GM23338 (cell line): ENCODE measurements at regions not wholly inside any gene's neighbourhood (a gene's known extent, or its start where the extent isn't known, plus 50 kb on each side); places are given as distances from the start of the nearest gene placed in this dataset.

ENCODE experiments used
- ATAC-seq: fragments of 200-7000 bp; cut with Tn5 transposase; 3 replicates; pipeline ENCODE4 v1.9.1; 2020
- DNase-seq: peaks from one replicate; pipeline ENCODE4 v3.0.0-alpha.2; 2015; ENCODE audit warnings: low spot score
- H2AFZ ChIP-seq: fragments of 200-600 bp; sonication (generic); 2 replicates; pipeline ENCODE4 v1.8.0; 2016; ENCODE audit warnings: antibody characterized with exemption, mild to moderate bottlenecking, moderate library complexity
- H3F3A ChIP-seq: fragments of 200-600 bp; sonication (generic); replicated peaks from 2 replicates; pipeline ENCODE4 v1.8.0; 2017; ENCODE audit warnings: antibody characterized with exemption, mixed run types, low read depth
- H3K27ac ChIP-seq: fragments of 200-600 bp; sonication (generic); 2 replicates; pipeline ENCODE4 v1.6.1; 2016; ENCODE audit warnings: low read depth
- H3K27me3 ChIP-seq: fragments of 200-600 bp; sonication (generic); 2 replicates; pipeline ENCODE4 v1.8.0; 2016; ENCODE audit warnings: mild to moderate bottlenecking, mixed run types, moderate library complexity; ENCODE audit not compliant: insufficient read depth
- H3K36me3 ChIP-seq: fragments of 200-600 bp; sonication (generic); 2 replicates; pipeline ENCODE4 v1.8.0; 2016; ENCODE audit warnings: mild to moderate bottlenecking; ENCODE audit not compliant: insufficient read depth
- H3K4me1 ChIP-seq: fragments of 200-600 bp; sonication (generic); 2 replicates; pipeline ENCODE4 v1.8.0; 2016; ENCODE audit warnings: mild to moderate bottlenecking, moderate library complexity; ENCODE audit not compliant: insufficient read depth
- H3K4me2 ChIP-seq: fragments of 200-600 bp; sonication (generic); 2 replicates; pipeline ENCODE4 v1.7.1; 2017; ENCODE audit warnings: mixed run types
- H3K4me3 ChIP-seq: fragments of 200-600 bp; sonication (generic); 2 replicates; pipeline ENCODE4 v1.6.1; 2016; ENCODE audit warnings: mixed run types
- H3K79me2 ChIP-seq: fragments of 200-600 bp; sonication (generic); replicated peaks from 2 replicates; pipeline ENCODE4 v1.8.0; 2017; ENCODE audit warnings: mild to moderate bottlenecking; ENCODE audit not compliant: insufficient read depth
- H3K9me2 ChIP-seq: fragments of 200-600 bp; sonication (generic); 2 replicates; pipeline ENCODE4 v1.8.0; 2017; ENCODE audit not compliant: insufficient read depth
- H4K20me1 ChIP-seq: fragments of 200-600 bp; sonication (generic); replicated peaks from 2 replicates; pipeline ENCODE4 v1.8.0; 2017; ENCODE audit warnings: mild to moderate bottlenecking; ENCODE audit not compliant: insufficient read depth
- H3K27ac Mint-ChIP-seq: 2 replicates; pipeline ENCODE4 v1.8.0; 2020; ENCODE audit warnings: inconsistent platforms, mild to moderate bottlenecking, moderate library complexity, mixed read lengths
- H3K27me3 Mint-ChIP-seq: 3 replicates; pipeline ENCODE4 v1.8.0; 2022; ENCODE audit warnings: low read depth, mild to moderate bottlenecking, moderate library complexity, mixed read lengths, inconsistent platforms; ENCODE audit not compliant: insufficient read depth, poor library complexity
- H3K36me3 Mint-ChIP-seq: 3 replicates; pipeline ENCODE4 v1.8.0; 2021; ENCODE audit warnings: low read depth, mild to moderate bottlenecking, inconsistent platforms, moderate library complexity, mixed read lengths
- H3K4me1 Mint-ChIP-seq: 3 replicates; pipeline ENCODE4 v1.8.0; 2020; ENCODE audit warnings: mild to moderate bottlenecking, inconsistent platforms, mixed read lengths
- H3K4me3 Mint-ChIP-seq: 3 replicates; pipeline ENCODE4 v1.8.0; 2021; ENCODE audit warnings: moderate library complexity, mild to moderate bottlenecking, inconsistent platforms, mixed read lengths
- H3K9me3 Mint-ChIP-seq: 3 replicates; pipeline ENCODE4 v1.8.0; 2020; ENCODE audit warnings: moderate library complexity, mild to moderate bottlenecking, inconsistent platforms, mixed read lengths
- CREB1 ChIP-seq: fragments of 250-450 bp; sonication (Bioruptor Pico); IDR thresholded peaks from 2 replicates; pipeline ENCODE4 v1.5.0; 2020; ENCODE audit warnings: low read depth, mild to moderate bottlenecking, moderate library complexity
- EZH2 ChIP-seq: fragments of 200-600 bp; sonication (generic); IDR thresholded peaks from one replicate; pipeline ENCODE4 v1.8.0; 2017; ENCODE audit warnings: antibody characterized with exemption, mild to moderate bottlenecking, low read depth; ENCODE audit not compliant: unreplicated experiment
- EZH2phosphoT487 ChIP-seq: fragments of 200-600 bp; sonication (generic); IDR thresholded peaks from one replicate; pipeline ENCODE4 v1.8.1; 2018; ENCODE audit warnings: antibody characterized with exemption; ENCODE audit not compliant: unreplicated experiment
- JUNB ChIP-seq: IDR thresholded peaks from one replicate; pipeline ENCODE4 v1.6.1; 2016; ENCODE audit warnings: antibody characterized with exemption; ENCODE audit not compliant: unreplicated experiment
- NANOG ChIP-seq: IDR thresholded peaks from 2 replicates; pipeline ENCODE4 v1.6.1; 2016; ENCODE audit warnings: antibody characterized with exemption, borderline replicate concordance
- POLR2AphosphoS5 ChIP-seq: IDR thresholded peaks from 2 replicates; pipeline ENCODE4 v1.6.1; 2016; ENCODE audit warnings: antibody characterized with exemption, low read depth
- REST ChIP-seq: IDR thresholded peaks from one replicate; pipeline ENCODE4 v1.6.1; 2018; ENCODE audit warnings: antibody characterized with exemption; ENCODE audit not compliant: unreplicated experiment
- STAT1 ChIP-seq: IDR thresholded peaks from one replicate; pipeline ENCODE4 v1.6.1; 2016; ENCODE audit warnings: antibody characterized with exemption; ENCODE audit not compliant: unreplicated experiment
- ZNF114 ChIP-seq: fragments of 250-450 bp; sonication (Bioruptor Pico); IDR thresholded peaks from 2 replicates; pipeline ENCODE4 v1.5.0; 2020; ENCODE audit warnings: mild to moderate bottlenecking, moderate library complexity
- ZNF331 ChIP-seq: fragments of 250-450 bp; sonication (Bioruptor Pico); IDR thresholded peaks from 2 replicates; pipeline ENCODE4 v1.5.0; 2020; ENCODE audit warnings: low read depth, mild to moderate bottlenecking, moderate library complexity
- ZNF462 ChIP-seq: fragments of 250-450 bp; sonication (Bioruptor Pico); IDR thresholded peaks from 2 replicates; pipeline ENCODE4 v1.5.0; 2020; ENCODE audit warnings: mild to moderate bottlenecking, moderate library complexity

- no peak for TF ChIP-seq ZNF462 (CRISPR knock-in tag)
- no peak for TF ChIP-seq JUNB
- TF ChIP-seq EZH2, result no peak
- TF ChIP-seq CREB1 (CRISPR knock-in tag), result no peak
- TF ChIP-seq EZH2phosphoT487, result no peak
- no peak for TF ChIP-seq POLR2AphosphoS5
- TF ChIP-seq NANOG, result no peak
- no peak for TF ChIP-seq ZNF114
Measured at GRCh38 chr3:187920030-187920429, 174.8 kb upstream of the BCL6 start (continued).

GRCh38 chr3:187920913-187921312 is 175.6 kb upstream of the BCL6 start:
- TF ChIP-seq REST (no peak), ZNF331 (CRISPR knock-in tag) (no peak), JUNB (no peak), STAT1 (no peak)
- no peak overlapping the region for H3K4me2 ChIP-seq
- H3F3A ChIP-seq, result no peaks in the 10 kb centered on the region
- H4K20me1 ChIP-seq, result no peaks in the 10 kb centered on the region
- Mint-ChIP-seq H3K4me3 (no peak overlapping the region), H3K9me3 (peaks cover 17% of the 10 kb centered on the region), H3K4me1 (peaks cover 34% of the 10 kb centered on the region), H3K27me3 (peaks cover 2% of the 10 kb centered on the region), H3K27ac (no peak overlapping the region), H3K36me3 (peaks cover 17% of the 10 kb centered on the region; the same call in 2 of the 3 replicates)
- no peak overlapping the region for H3K4me3 ChIP-seq
- H3K79me2 ChIP-seq, result no peaks in the 10 kb centered on the region
- peaks cover 33% of the 10 kb centered on the region for H3K4me1 ChIP-seq
- DNase-seq, result no peak
- H3K9me2 ChIP-seq, result 0 out of 2 replicates have a peak, but pooled peaks cover 13% of the 10 kb centered on the region
- H3K27me3 ChIP-seq, result no peaks in the 10 kb centered on the region
- peaks cover 8% of the 10 kb centered on the region; the same call in 1 of the 2 replicates for H3K36me3 ChIP-seq
- no peak for ATAC-seq
- H2AFZ ChIP-seq, result peak overlapping the region; percentile 48
- no peak overlapping the region for H3K27ac ChIP-seq
